ENCODE measurements at regions not wholly inside any gene's neighbourhood (a gene's known extent, or its start where the extent isn't known, plus 50 kb on each side); places are given as distances from the start of the nearest gene placed in this dataset.

DNA sequence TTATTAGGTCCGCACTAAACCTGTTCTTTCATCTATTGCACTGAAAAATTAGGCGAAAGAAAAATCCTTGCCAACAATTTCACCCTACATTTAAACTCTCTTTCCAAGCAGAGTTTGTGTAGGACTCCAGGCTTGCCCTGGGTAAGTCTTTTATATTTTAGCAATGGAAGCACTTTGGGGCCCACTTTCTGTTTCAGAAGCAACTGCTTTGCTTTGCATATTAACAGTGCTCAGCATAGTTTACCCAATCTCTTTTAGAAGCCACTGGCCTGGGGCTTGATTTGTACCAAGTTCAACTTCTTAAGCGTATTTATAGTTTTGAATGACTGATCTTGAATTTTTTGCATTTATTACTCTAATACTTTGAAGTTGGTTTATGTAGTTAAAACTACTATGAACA, 78.8 kb upstream of the MDFIC start:
- no peak for TF ChIP-seq YY1 (IDR thresholded peaks at IDR 0.05; ENCODE audit: insufficient read depth, insufficient read length)
- no peak for TF ChIP-seq ZNF274 (IDR thresholded peaks at IDR 0.05; ENCODE audit: low read depth, low read length)

Data from NT2/D1 (cell line).